Muscle layer of duodenum (tissue), 2 donors: ENCODE measurements at regions not wholly inside any gene's neighbourhood (a gene's known extent, or its start where the extent isn't known, plus 50 kb on each side); places are given as distances from the start of the nearest gene placed in this dataset.

Experiments used
- H3K27ac ChIP-seq: one replicate; pipeline ENCODE4 v1.7.0; 2013; ENCODE audit warnings: mild to moderate bottlenecking, low read length
- H3K27me3 ChIP-seq: one replicate; pipeline ENCODE4 v1.7.0; 2013; ENCODE audit warnings: low read depth, mild to moderate bottlenecking, control low read depth, low read length
- H3K36me3 ChIP-seq, 2 donors: one replicate each; pipeline ENCODE4 v1.7.0; 2013; ENCODE audit warnings: low read length in 2 of 2, control low read depth in 1 of 2, mild to moderate bottlenecking in 1 of 2; ENCODE audit not compliant: insufficient read depth in 2 of 2, control insufficient read depth in 1 of 2
- H3K4me1 ChIP-seq, 2 donors: one replicate each; pipeline ENCODE4 v1.7.0; 2013; ENCODE audit warnings: low read length in 2 of 2, mild to moderate bottlenecking in 2 of 2, control low read depth in 1 of 2, moderate library complexity in 1 of 2; ENCODE audit not compliant: insufficient read depth in 2 of 2, control insufficient read depth in 1 of 2
- H3K4me3 ChIP-seq, 2 donors: one replicate each; pipeline ENCODE4 v1.7.0; 2013; ENCODE audit warnings: low read length in 2 of 2, low read depth in 1 of 2, mild to moderate bottlenecking in 1 of 2
- H3K9me3 ChIP-seq, 2 donors: one replicate each; pipeline ENCODE4 v1.7.0; 2013; ENCODE audit warnings: low read length in 2 of 2, control low read depth in 1 of 2, mild to moderate bottlenecking in 1 of 2; ENCODE audit not compliant: control insufficient read depth in 1 of 2
- donor health status: healthy.

GRCh38 chr13:33764716-33765115 is 53.2 kb upstream of the RFC3 start:
- H3K27ac ChIP-seq: no peak overlapping the region
- H3K4me1 ChIP-seq: no peaks in the 10 kb centered on the region
- no peaks in the 10 kb centered on the region for H3K27me3 ChIP-seq
- H3K4me3 ChIP-seq: no peak overlapping the region
- H3K36me3 ChIP-seq: no peaks in the 10 kb centered on the region
- H3K9me3 ChIP-seq: no peaks in the 10 kb centered on the region

- Histone ChIP-seq H3K4me1 (no peaks in the 10 kb centered on the region), H3K27ac (no peak overlapping the region), H3K27me3 (no peaks in the 10 kb centered on the region), H3K36me3 (no peaks in the 10 kb centered on the region), H3K9me3 (no peaks in the 10 kb centered on the region), H3K4me3 (no peak overlapping the region)
Observed at GRCh38 chr13:33766329-33767123, 51.4 kb upstream of the RFC3 start.

- H3K27me3 ChIP-seq: no peaks in the 10 kb centered on the region
- H3K4me3 ChIP-seq: no peak overlapping the region
- no peaks in the 10 kb centered on the region for H3K36me3 ChIP-seq
- no peak overlapping the region for H3K27ac ChIP-seq
- no peaks in the 10 kb centered on the region for H3K4me1 ChIP-seq
- H3K9me3 ChIP-seq: no peaks in the 10 kb centered on the region
Observed at GRCh38 chr13:33767140-33767539, 50.8 kb upstream of the RFC3 start.
